SK-N-SH (cell line): ENCODE measurements at regions not wholly inside any gene's neighbourhood (a gene's known extent, or its start where the extent isn't known, plus 50 kb on each side); places are given as distances from the start of the nearest gene placed in this dataset.

Experiments used
- CTCF ChIA-PET: fragments of 300-600, 350-600 bp; formaldehyde crosslinking; extraction: SDS; loops from one replicate; lab custom pipeline; 2021; lab: Yijun Ruan, JAX
- POLR2A ChIA-PET: fragments of 350-600 bp; sonication (Branson Sonifier 250); formaldehyde crosslinking; extraction: SDS; loops from one replicate; lab custom pipeline; 2020; ENCODE audit warnings: antibody characterized with exemption, inconsistent platforms; lab: Yijun Ruan, JAX
- DNase-seq: peaks from one replicate; pipeline ENCODE4 v3.0.0; 2012
- H2AFZ ChIP-seq: fragments of 200-600 bp; sonication (generic); 2 replicates; pipeline ENCODE4 v1.8.1; 2016; ENCODE audit warnings: antibody characterized with exemption, mild to moderate bottlenecking, low read depth
- H3F3A ChIP-seq: fragments of 200-600 bp; sonication (generic); replicated peaks from 2 replicates; pipeline ENCODE3; 2016; ENCODE audit warnings: antibody characterized with exemption, mild to moderate bottlenecking; ENCODE audit not compliant: insufficient read depth
- H3K27ac ChIP-seq, 2 experiments: fragments of 200-500 bp in 1 of 2; fragments of 200-600 bp in 1 of 2; sonication (Bioruptor generic) in 1 of 2; sonication (generic), shearing (Covaris generic) in 1 of 2; 2 replicates each; pipeline versions ENCODE4 v1.5.1 to v1.6.1; 2014 to 2016; ENCODE audit warnings: low read depth in 2 of 2, inconsistent platforms in 1 of 2, low read length in 1 of 2, mild to moderate bottlenecking in 1 of 2, mixed read lengths in 1 of 2
- H3K27me3 ChIP-seq: fragments of 200-600 bp; sonication (generic), shearing (Covaris generic); 2 replicates; pipeline ENCODE4 v1.6.1; 2016; ENCODE audit warnings: mixed run types; ENCODE audit not compliant: insufficient read depth
- H3K36me3 ChIP-seq, 2 experiments: fragments of 200-500 bp in 1 of 2; fragments of 200-600 bp in 1 of 2; sonication (Bioruptor generic) in 1 of 2; sonication (generic) in 1 of 2; replicated peaks in 1 of 2; 2 replicates each; pipeline versions ENCODE3 to v1.5.1; 2014 to 2016; ENCODE audit warnings: low read length in 1 of 2, mild to moderate bottlenecking in 1 of 2; ENCODE audit not compliant: insufficient read depth in 2 of 2, control insufficient read depth in 1 of 2
- H3K4me1 ChIP-seq, 2 experiments: fragments of 200-500 bp in 1 of 2; fragments of 200-600 bp in 1 of 2; sonication (Bioruptor generic) in 1 of 2; sonication (generic), shearing (Covaris generic) in 1 of 2; 2 replicates each; pipeline versions ENCODE4 v1.5.1 to v1.6.1; 2014 to 2016; ENCODE audit warnings: low read depth in 1 of 2, low read length in 1 of 2, mixed run types in 1 of 2; ENCODE audit not compliant: insufficient read depth in 2 of 2, control insufficient read depth in 1 of 2
- H3K4me2 ChIP-seq: fragments of 200-600 bp; sonication (generic), shearing (Covaris generic); 2 replicates; pipeline ENCODE4 v1.6.1; 2017; ENCODE audit warnings: mixed run types
- H3K4me3 ChIP-seq, 2 experiments: fragments of 200-500 bp in 1 of 2; fragments of 200-600 bp in 1 of 2; sonication (Bioruptor generic) in 1 of 2; sonication (generic), shearing (Covaris generic) in 1 of 2; 2 replicates each; pipeline versions ENCODE4 v1.5.1 to v1.8.1; 2014 to 2016; ENCODE audit warnings: low read depth in 2 of 2, inconsistent platforms in 1 of 2, low read length in 1 of 2, mild to moderate bottlenecking in 1 of 2, mixed read lengths in 1 of 2, moderate library complexity in 1 of 2
- H3K79me2 ChIP-seq: fragments of 200-600 bp; sonication (generic); 2 replicates; pipeline ENCODE4 v1.8.1; 2017; ENCODE audit warnings: mild to moderate bottlenecking; ENCODE audit not compliant: insufficient read depth
- H3K9ac ChIP-seq: fragments of 200-600 bp; sonication (generic); 2 replicates; pipeline ENCODE4 v1.6.1; 2017; ENCODE audit warnings: mixed run types
- H3K9me2 ChIP-seq: fragments of 200-600 bp; sonication (generic); 2 replicates; pipeline ENCODE4 v1.6.1; 2017; ENCODE audit warnings: mixed run types
- H3K9me3 ChIP-seq: fragments of 200-600 bp; sonication (generic); 2 replicates; pipeline ENCODE4 v1.6.1; 2017; ENCODE audit warnings: mixed run types, mild to moderate bottlenecking, moderate library complexity
- H4K20me1 ChIP-seq: fragments of 200-600 bp; sonication (generic); 2 replicates; pipeline ENCODE4 v1.6.1; 2017; ENCODE audit warnings: mild to moderate bottlenecking, mixed run types; ENCODE audit not compliant: insufficient read depth
- EP300 ChIP-seq, 2 experiments: IDR thresholded peaks; 2 replicates each; pipeline versions ENCODE4 v1.4.0 to v1.6.1; 2012; ENCODE audit warnings: borderline replicate concordance in 1 of 2, low read depth in 1 of 2, low read length in 1 of 2
- FOXM1 ChIP-seq: IDR thresholded peaks from 2 replicates; pipeline ENCODE4 v1.4.0; 2012; ENCODE audit warnings: low read depth, mild to moderate bottlenecking
- GABPA ChIP-seq: IDR thresholded peaks from 2 replicates; pipeline ENCODE4 v1.4.0; 2012; ENCODE audit warnings: low read depth, mild to moderate bottlenecking
- MXI1 ChIP-seq: IDR thresholded peaks from 2 replicates; pipeline ENCODE4 v1.6.1; 2012; ENCODE audit warnings: mild to moderate bottlenecking, low read depth, low read length, improper control_type of control experiment
- NFIC ChIP-seq: IDR thresholded peaks from 2 replicates; pipeline ENCODE4 v1.4.0; 2012; ENCODE audit warnings: borderline replicate concordance
- NRF1 ChIP-seq: IDR thresholded peaks from 2 replicates; pipeline ENCODE4 v1.6.1; 2012; ENCODE audit warnings: low read depth, mild to moderate bottlenecking, low read length
- POLR2AphosphoS5 ChIP-seq: IDR thresholded peaks from 2 replicates; pipeline ENCODE4 v1.6.1; 2012; ENCODE audit warnings: low read depth, low read length
- RCOR1 ChIP-seq: fragments of 150-350 bp; IDR thresholded peaks from 2 replicates; pipeline ENCODE4 v1.6.1; 2017; ENCODE audit warnings: antibody characterized with exemption, low read length
- RXRA ChIP-seq: IDR thresholded peaks from 2 replicates; pipeline ENCODE4 v1.4.0; 2012; ENCODE audit warnings: low read depth, mild to moderate bottlenecking, borderline replicate concordance
- SMC3 ChIP-seq: IDR thresholded peaks from 2 replicates; pipeline ENCODE4 v1.6.1; 2012; ENCODE audit warnings: low read depth, low read length, improper control_type of control experiment
- YY1 ChIP-seq: IDR thresholded peaks from 2 replicates; pipeline ENCODE4 v1.4.0; 2012; ENCODE audit warnings: low read depth, mild to moderate bottlenecking
- WGBS: methylation state at CpG from one replicate; pipeline ENCODE4 v1.1.6; 2017; ENCODE audit warnings: low lambda C conversion rate; 5-methylcytosine and 5-hydroxymethylcytosine counted together
- TF ChIP-seq, protein P1 (sequence below): fragments of 150-350 bp; IDR thresholded peaks from 2 replicates; pipeline ENCODE4 v1.6.1; 2016; ENCODE audit warnings: mild to moderate bottlenecking, low read depth, low read length
- TF ChIP-seq, protein P2 (sequence below): fragments of 200-600 bp; sonication (generic); IDR thresholded peaks from 2 replicates; pipeline ENCODE4 v1.6.1; 2017; ENCODE audit warnings: antibody characterized with exemption, mild to moderate bottlenecking, moderate library complexity
- TF ChIP-seq, protein P3 (sequence below): IDR thresholded peaks from 2 replicates; pipeline ENCODE4 v1.6.1; 2012; ENCODE audit warnings: mild to moderate bottlenecking, low read depth, low read length, moderate library complexity
- TF ChIP-seq, protein P4 (sequence below): IDR thresholded peaks from 2 replicates; pipeline ENCODE4; 2012

DNA sequence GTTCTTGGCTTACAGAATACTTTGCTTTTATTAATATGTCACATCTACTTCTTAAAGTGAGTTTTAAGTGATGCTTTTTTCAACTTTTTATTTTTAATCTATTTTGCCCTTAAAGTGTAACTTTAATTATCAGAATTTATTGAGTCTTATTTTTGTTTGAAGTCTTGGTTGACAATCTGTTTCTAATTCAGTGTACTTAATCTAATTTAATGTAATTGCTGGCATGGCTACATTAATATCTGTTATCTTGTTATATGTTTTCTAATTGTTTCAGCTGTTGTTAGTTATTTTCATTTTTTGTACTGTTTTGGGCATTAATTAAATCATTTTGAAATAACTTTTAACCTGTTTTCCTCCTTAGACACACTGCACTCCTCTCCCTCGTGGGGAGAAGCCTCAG lies 558.7 kb upstream of the EYS start:
- Histone ChIP-seq H3K9me3 (no peaks in the 10 kb centered on the region), H3K4me3 (no peak overlapping the region), H3K9ac (no peak overlapping the region), H3K27me3 (no peaks in the 10 kb centered on the region), H3K36me3 (no peaks in the 10 kb centered on the region), H3K4me1 (peaks cover 0 to 4% of the 10 kb centered on the region in 2 experiments; a peak in 1 of 4 replicates), H4K20me1 (no peaks in the 10 kb centered on the region), H3K4me2 (no peak overlapping the region), H3K79me2 (no peaks in the 10 kb centered on the region), H3F3A (no peaks in the 10 kb centered on the region), H3K27ac (peak overlapping the region in 1 of 2 experiments; percentile 43; a peak in 2 of 4 replicates), H2AFZ (no peak overlapping the region), H3K9me2 (no peaks in the 10 kb centered on the region; the same call in 1 of the 2 replicates)
- 3% methylated on average over 1 of the region's 1 CpG for WGBS
- no peak for DNase-seq
- ChIA-PET CTCF (no interaction called here), POLR2A (no interaction called here)
- no peak for TF ChIP-seq RCOR1
- TF ChIP-seq EP300 (IDR thresholded peaks at IDR 0.05; ENCODE audit: borderline replicate concordance in 1 of 2, low read depth in 1 of 2, low read length in 1 of 2), result no peak; a peak in 1 of 4 replicates
- no peak for TF ChIP-seq RXRA
- TF ChIP-seq NFIC, result no peak
- TF ChIP-seq NRF1, result no peak
- TF ChIP-seq, protein P1, sequence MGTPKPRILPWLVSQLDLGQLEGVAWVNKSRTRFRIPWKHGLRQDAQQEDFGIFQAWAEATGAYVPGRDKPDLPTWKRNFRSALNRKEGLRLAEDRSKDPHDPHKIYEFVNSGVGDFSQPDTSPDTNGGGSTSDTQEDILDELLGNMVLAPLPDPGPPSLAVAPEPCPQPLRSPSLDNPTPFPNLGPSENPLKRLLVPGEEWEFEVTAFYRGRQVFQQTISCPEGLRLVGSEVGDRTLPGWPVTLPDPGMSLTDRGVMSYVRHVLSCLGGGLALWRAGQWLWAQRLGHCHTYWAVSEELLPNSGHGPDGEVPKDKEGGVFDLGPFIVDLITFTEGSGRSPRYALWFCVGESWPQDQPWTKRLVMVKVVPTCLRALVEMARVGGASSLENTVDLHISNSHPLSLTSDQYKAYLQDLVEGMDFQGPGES, result no peak
- TF ChIP-seq YY1, result no peak
- TF ChIP-seq, protein P2, sequence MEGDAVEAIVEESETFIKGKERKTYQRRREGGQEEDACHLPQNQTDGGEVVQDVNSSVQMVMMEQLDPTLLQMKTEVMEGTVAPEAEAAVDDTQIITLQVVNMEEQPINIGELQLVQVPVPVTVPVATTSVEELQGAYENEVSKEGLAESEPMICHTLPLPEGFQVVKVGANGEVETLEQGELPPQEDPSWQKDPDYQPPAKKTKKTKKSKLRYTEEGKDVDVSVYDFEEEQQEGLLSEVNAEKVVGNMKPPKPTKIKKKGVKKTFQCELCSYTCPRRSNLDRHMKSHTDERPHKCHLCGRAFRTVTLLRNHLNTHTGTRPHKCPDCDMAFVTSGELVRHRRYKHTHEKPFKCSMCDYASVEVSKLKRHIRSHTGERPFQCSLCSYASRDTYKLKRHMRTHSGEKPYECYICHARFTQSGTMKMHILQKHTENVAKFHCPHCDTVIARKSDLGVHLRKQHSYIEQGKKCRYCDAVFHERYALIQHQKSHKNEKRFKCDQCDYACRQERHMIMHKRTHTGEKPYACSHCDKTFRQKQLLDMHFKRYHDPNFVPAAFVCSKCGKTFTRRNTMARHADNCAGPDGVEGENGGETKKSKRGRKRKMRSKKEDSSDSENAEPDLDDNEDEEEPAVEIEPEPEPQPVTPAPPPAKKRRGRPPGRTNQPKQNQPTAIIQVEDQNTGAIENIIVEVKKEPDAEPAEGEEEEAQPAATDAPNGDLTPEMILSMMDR, result no peak
- TF ChIP-seq SMC3, result no peak
- TF ChIP-seq GABPA, result no peak
- no peak for TF ChIP-seq POLR2AphosphoS5
- TF ChIP-seq, protein P3, sequence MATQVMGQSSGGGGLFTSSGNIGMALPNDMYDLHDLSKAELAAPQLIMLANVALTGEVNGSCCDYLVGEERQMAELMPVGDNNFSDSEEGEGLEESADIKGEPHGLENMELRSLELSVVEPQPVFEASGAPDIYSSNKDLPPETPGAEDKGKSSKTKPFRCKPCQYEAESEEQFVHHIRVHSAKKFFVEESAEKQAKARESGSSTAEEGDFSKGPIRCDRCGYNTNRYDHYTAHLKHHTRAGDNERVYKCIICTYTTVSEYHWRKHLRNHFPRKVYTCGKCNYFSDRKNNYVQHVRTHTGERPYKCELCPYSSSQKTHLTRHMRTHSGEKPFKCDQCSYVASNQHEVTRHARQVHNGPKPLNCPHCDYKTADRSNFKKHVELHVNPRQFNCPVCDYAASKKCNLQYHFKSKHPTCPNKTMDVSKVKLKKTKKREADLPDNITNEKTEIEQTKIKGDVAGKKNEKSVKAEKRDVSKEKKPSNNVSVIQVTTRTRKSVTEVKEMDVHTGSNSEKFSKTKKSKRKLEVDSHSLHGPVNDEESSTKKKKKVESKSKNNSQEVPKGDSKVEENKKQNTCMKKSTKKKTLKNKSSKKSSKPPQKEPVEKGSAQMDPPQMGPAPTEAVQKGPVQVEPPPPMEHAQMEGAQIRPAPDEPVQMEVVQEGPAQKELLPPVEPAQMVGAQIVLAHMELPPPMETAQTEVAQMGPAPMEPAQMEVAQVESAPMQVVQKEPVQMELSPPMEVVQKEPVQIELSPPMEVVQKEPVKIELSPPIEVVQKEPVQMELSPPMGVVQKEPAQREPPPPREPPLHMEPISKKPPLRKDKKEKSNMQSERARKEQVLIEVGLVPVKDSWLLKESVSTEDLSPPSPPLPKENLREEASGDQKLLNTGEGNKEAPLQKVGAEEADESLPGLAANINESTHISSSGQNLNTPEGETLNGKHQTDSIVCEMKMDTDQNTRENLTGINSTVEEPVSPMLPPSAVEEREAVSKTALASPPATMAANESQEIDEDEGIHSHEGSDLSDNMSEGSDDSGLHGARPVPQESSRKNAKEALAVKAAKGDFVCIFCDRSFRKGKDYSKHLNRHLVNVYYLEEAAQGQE, result no peak
- no peak for TF ChIP-seq MXI1
- no peak for TF ChIP-seq FOXM1
- TF ChIP-seq, protein P4, sequence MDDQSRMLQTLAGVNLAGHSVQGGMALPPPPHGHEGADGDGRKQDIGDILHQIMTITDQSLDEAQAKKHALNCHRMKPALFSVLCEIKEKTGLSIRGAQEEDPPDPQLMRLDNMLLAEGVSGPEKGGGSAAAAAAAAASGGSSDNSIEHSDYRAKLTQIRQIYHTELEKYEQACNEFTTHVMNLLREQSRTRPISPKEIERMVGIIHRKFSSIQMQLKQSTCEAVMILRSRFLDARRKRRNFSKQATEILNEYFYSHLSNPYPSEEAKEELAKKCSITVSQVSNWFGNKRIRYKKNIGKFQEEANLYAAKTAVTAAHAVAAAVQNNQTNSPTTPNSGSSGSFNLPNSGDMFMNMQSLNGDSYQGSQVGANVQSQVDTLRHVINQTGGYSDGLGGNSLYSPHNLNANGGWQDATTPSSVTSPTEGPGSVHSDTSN, result no peak
